Loucy (cell line): ENCODE measurements at regions not wholly inside any gene's neighbourhood (a gene's known extent, or its start where the extent isn't known, plus 50 kb on each side); places are given as distances from the start of the nearest gene placed in this dataset.

ENCODE experiments used
- H2AFZ ChIP-seq: fragments of 200-600 bp; sonication (generic); 2 replicates; pipeline ENCODE4 v1.6.0; 2016; ENCODE audit warnings: antibody characterized with exemption, mild to moderate bottlenecking, low read length, moderate library complexity
- H3F3A ChIP-seq: fragments of 200-600 bp; 2 replicates; pipeline ENCODE4 v1.6.0; 2016; ENCODE audit warnings: antibody characterized with exemption, low read depth, mild to moderate bottlenecking
- H3K27me3 ChIP-seq: fragments of 200-600 bp; sonication (generic); 2 replicates; pipeline ENCODE4 v1.6.1; 2014; ENCODE audit warnings: low read length, mild to moderate bottlenecking; ENCODE audit not compliant: insufficient read depth, poor library complexity, severe bottlenecking
- H3K36me3 ChIP-seq: fragments of 200-600 bp; sonication (generic); 2 replicates; pipeline ENCODE4 v1.6.1; 2016; ENCODE audit warnings: low read length; ENCODE audit not compliant: insufficient read depth
- H3K4me1 ChIP-seq: fragments of 200-600 bp; sonication (generic); 2 replicates; pipeline ENCODE4 v1.5.1; 2014; ENCODE audit warnings: low read length, mild to moderate bottlenecking; ENCODE audit not compliant: insufficient read depth, poor library complexity, severe bottlenecking
- H3K4me2 ChIP-seq: fragments of 200-600 bp; sonication (generic); 2 replicates; pipeline ENCODE4 v1.6.0; 2014; ENCODE audit warnings: antibody characterized with exemption, low read length, low read depth, mild to moderate bottlenecking; ENCODE audit not compliant: poor library complexity, severe bottlenecking
- H3K4me3 ChIP-seq: fragments of 200-600 bp; sonication (generic); 2 replicates; pipeline ENCODE4 v1.5.1; 2014; ENCODE audit warnings: low read length, mild to moderate bottlenecking, mixed read lengths; ENCODE audit not compliant: poor library complexity, severe bottlenecking
- H3K79me2 ChIP-seq: fragments of 200-600 bp; sonication (generic); 2 replicates; pipeline ENCODE4 v1.6.1; 2014; ENCODE audit warnings: low read length; ENCODE audit not compliant: insufficient read depth
- H3K9ac ChIP-seq: fragments of 200-600 bp; sonication (generic); 2 replicates; pipeline ENCODE4 v1.6.0; 2014; ENCODE audit warnings: mild to moderate bottlenecking, low read depth, low read length, moderate library complexity; ENCODE audit not compliant: poor library complexity, severe bottlenecking
- H3K9me2 ChIP-seq: fragments of 200-600 bp; sonication (generic); replicated peaks from 2 replicates; pipeline ENCODE4 v1.6.1; 2016; ENCODE audit warnings: low read depth, low read length, mixed read lengths
- H3K9me3 ChIP-seq: fragments of 200-600 bp; sonication (generic); 2 replicates; pipeline ENCODE4 v1.6.1; 2014; ENCODE audit warnings: mild to moderate bottlenecking, antibody characterized with exemption, low read length, low read depth; ENCODE audit not compliant: insufficient read depth
- H4K20me1 ChIP-seq: fragments of 200-600 bp; sonication (generic); 2 replicates; pipeline ENCODE4 v1.6.0; 2014; ENCODE audit warnings: antibody characterized with exemption, low read length, mild to moderate bottlenecking; ENCODE audit not compliant: insufficient read depth, poor library complexity, severe bottlenecking
- CTCF ChIP-seq: fragments of 200-600 bp; sonication (generic); conservative IDR thresholded peaks from 2 replicates; pipeline ENCODE4 v1.5.1; 2014; ENCODE audit warnings: mild to moderate bottlenecking, antibody characterized with exemption, low read length
- EZH2phosphoT487 ChIP-seq: fragments of 200-600 bp; IDR thresholded peaks from 2 replicates; pipeline ENCODE4 v1.6.1; 2018; ENCODE audit warnings: antibody characterized with exemption, mild to moderate bottlenecking, moderate library complexity, borderline replicate concordance

- Histone ChIP-seq H3K9me2 (no peaks in the 10 kb centered on the region), H3K36me3 (no peaks in the 10 kb centered on the region), H2AFZ (no peak overlapping the region), H3K4me1 (no peaks in the 10 kb centered on the region), H3K79me2 (no peaks in the 10 kb centered on the region), H3K9me3 (no peaks in the 10 kb centered on the region), H3K27me3 (no peaks in the 10 kb centered on the region), H3K4me3 (no peak overlapping the region), H4K20me1 (no peaks in the 10 kb centered on the region), H3K9ac (no peak overlapping the region), H3K4me2 (no peak overlapping the region), H3F3A (no peaks in the 10 kb centered on the region)
- TF ChIP-seq EZH2phosphoT487 (no peak), CTCF (no peak)
These were observed 696.5 kb downstream of the TDRD15 start for GRCh38 chr2:21820271-21820670.

- Histone ChIP-seq H3K9me2 (no peaks in the 10 kb centered on the region), H3K4me2 (no peak overlapping the region), H3K9me3 (no peaks in the 10 kb centered on the region), H3K9ac (no peak overlapping the region), H4K20me1 (no peaks in the 10 kb centered on the region), H3K4me1 (no peaks in the 10 kb centered on the region), H3K4me3 (no peak overlapping the region), H3K79me2 (no peaks in the 10 kb centered on the region), H3K36me3 (no peaks in the 10 kb centered on the region), H2AFZ (no peak overlapping the region), H3F3A (no peaks in the 10 kb centered on the region), H3K27me3 (no peaks in the 10 kb centered on the region)
- TF ChIP-seq EZH2phosphoT487 = no peak
- no peak for TF ChIP-seq CTCF
These were observed 698.0 kb downstream of the TDRD15 start for GRCh38 chr2:21821672-21822227.

GRCh38 chr2:21822505-21822904, 698.7 kb downstream of the TDRD15 start:
- no peaks in the 10 kb centered on the region for H3K27me3 ChIP-seq
- H3K4me3 ChIP-seq = no peak overlapping the region
- no peak overlapping the region for H2AFZ ChIP-seq
- no peak overlapping the region for H3K9ac ChIP-seq
- H3K9me3 ChIP-seq = no peaks in the 10 kb centered on the region
- no peaks in the 10 kb centered on the region for H3K79me2 ChIP-seq
- no peaks in the 10 kb centered on the region for H3K36me3 ChIP-seq
- H3K4me1 ChIP-seq = no peaks in the 10 kb centered on the region
- TF ChIP-seq EZH2phosphoT487 (no peak), CTCF (no peak)
- H4K20me1 ChIP-seq = no peaks in the 10 kb centered on the region
- no peaks in the 10 kb centered on the region for H3K9me2 ChIP-seq
- H3F3A ChIP-seq = no peaks in the 10 kb centered on the region
- H3K4me2 ChIP-seq = no peak overlapping the region
